ENCODE measurements at regions not wholly inside any gene's neighbourhood (a gene's known extent, or its start where the extent isn't known, plus 50 kb on each side); places are given as distances from the start of the nearest gene placed in this dataset.

DNA sequence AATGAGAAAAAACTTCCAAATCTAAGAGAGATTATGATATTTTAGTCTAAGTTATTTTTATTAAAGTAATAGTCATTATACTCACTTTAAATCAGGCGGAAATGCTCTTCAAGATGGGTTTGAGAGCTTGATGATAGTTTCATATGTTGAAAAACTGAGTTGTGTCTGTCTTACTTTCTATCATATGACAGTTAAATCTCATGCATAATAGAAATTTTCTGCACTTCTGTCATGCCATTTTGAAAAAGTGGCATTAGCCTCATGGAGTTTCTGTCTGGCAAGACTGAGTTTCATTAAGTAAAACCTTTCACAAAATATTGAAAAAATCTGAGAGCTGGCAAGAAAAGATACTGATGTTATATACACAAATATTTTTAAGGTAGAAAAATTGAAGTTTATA lies 511.8 kb downstream of the EPHA3 start:
- Histone ChIP-seq H4K91ac (replicated peaks; ENCODE audit: insufficient read length, low read length) (no peak overlapping the region), H2BK120ac (replicated peaks; ENCODE audit: low read depth, low read length) (no peak overlapping the region), H2BK15ac (ENCODE audit: low read length) (no peak overlapping the region), H3K79me1 (ENCODE audit: low read depth, low read length) (no peaks in the 10 kb centered on the region), H2AFZ (ENCODE audit: low read length) (no peak overlapping the region), H3K4me3 (ENCODE audit: extremely low read depth in 1 of 4, insufficient read depth in 2 of 4, low read depth in 3 of 4, low read length in 4 of 4) (no peak overlapping the region), H4K8ac (ENCODE audit: extremely low read depth, insufficient read depth, low read length) (no peak overlapping the region), H3K14ac (ENCODE audit: insufficient read length) (no peak overlapping the region), H4K5ac (ENCODE audit: insufficient read length, low read depth, low read length) (no peak overlapping the region), H3K9ac (replicated peaks in 1 of 4; ENCODE audit: extremely low read depth in 1 of 4, low read depth in 3 of 4, low read length in 3 of 4) (no peak overlapping the region), H3K23ac (ENCODE audit: insufficient read length) (no peak overlapping the region), H2BK20ac (ENCODE audit: low read length) (no peak overlapping the region), H3K18ac (ENCODE audit: extremely low read depth, low read length) (no peak overlapping the region), H2BK12ac (ENCODE audit: low read depth, low read length) (no peak overlapping the region), H3K79me2 (ENCODE audit: control insufficient read depth in 1 of 2, insufficient read depth in 2 of 2, low read length in 2 of 2) (no peaks in the 10 kb centered on the region), H3K4me1 (replicated peaks in 1 of 4; ENCODE audit: control insufficient read depth in 3 of 4, insufficient read depth in 4 of 4, low read length in 3 of 4) (no peaks in the 10 kb centered on the region), H3K4ac (replicated peaks; ENCODE audit: insufficient read length, low read depth, low read length) (no peak overlapping the region), H3K27ac (ENCODE audit: low read depth, low read length) (no peak overlapping the region), H3K23me2 (ENCODE audit: low read depth, low read length) (no peaks in the 10 kb centered on the region), H3K9me3 (ENCODE audit: insufficient read depth in 2 of 2, low read depth in 1 of 2, low read length in 1 of 2) (no peaks in the 10 kb centered on the region), H4K20me1 (replicated peaks in 1 of 2; ENCODE audit: control insufficient read depth in 1 of 2, insufficient read depth in 2 of 2, low read length in 2 of 2) (no peaks in the 10 kb centered on the region), H2AK5ac (ENCODE audit: low read depth, low read length) (no peak overlapping the region), H3K56ac (replicated peaks; ENCODE audit: insufficient read length, low read depth, low read length) (no peak overlapping the region), H3K27me3 (replicated peaks in 1 of 4; ENCODE audit: control insufficient read depth in 3 of 4, extremely low read depth in 1 of 4, insufficient read depth in 3 of 4, low read length in 3 of 4) (no peaks in the 10 kb centered on the region), H3K4me2 (ENCODE audit: insufficient read depth in 1 of 2, low read depth in 2 of 2, low read length in 2 of 2) (no peak overlapping the region), H3K36me3 (ENCODE audit: control insufficient read depth in 2 of 4, insufficient read depth in 4 of 4, low read length in 3 of 4) (no peaks in the 10 kb centered on the region), H2BK5ac (ENCODE audit: low read depth, low read length) (no peak overlapping the region)
- POLR2A ChIA-PET (ENCODE audit: partially characterized antibody): no interaction called here
- WGBS, 2 experiments (ENCODE audit: extremely low coverage in 1 of 2, insufficient coverage in 1 of 2, insufficient read length in 1 of 2, insufficient replicate concordance in 2 of 2, low coverage in 1 of 2, low lambda C conversion rate in 2 of 2, missing lambda C conversion rate in 1 of 2): 96% methylated on average over 1 of the region's 1 CpG; no CpG with 5 or more reads in 1 of the 2 experiments
- DNase-seq (ENCODE audit: low read depth in 1 of 2, low spot score in 2 of 2) (no peak), FAIRE-seq (no peak)
- CTCF ChIA-PET (ENCODE audit: partially characterized antibody): interaction anchor here (1.0 kb wide), 1 partner anchor 472 kb away, joined by 4 read pairs; no protein-coding TSS in a partner anchor
- TF ChIP-seq SIRT6 (IDR thresholded peaks at IDR 0.05; ENCODE audit: low read length): no peak
- no peak for TF ChIP-seq RXRA (IDR thresholded peaks at IDR 0.05; ENCODE audit: insufficient read depth, low read depth, low read length)
- TF ChIP-seq MAFK (IDR thresholded peaks at IDR 0.05; ENCODE audit: low read depth, low read length): no peak
- TF ChIP-seq YY1 (IDR thresholded peaks at IDR 0.05; ENCODE audit: low read depth, low read length): no peak
- no peak for TF ChIP-seq TBP (IDR thresholded peaks at IDR 0.05; ENCODE audit: low read depth, low read length)
- TF ChIP-seq, protein P1, sequence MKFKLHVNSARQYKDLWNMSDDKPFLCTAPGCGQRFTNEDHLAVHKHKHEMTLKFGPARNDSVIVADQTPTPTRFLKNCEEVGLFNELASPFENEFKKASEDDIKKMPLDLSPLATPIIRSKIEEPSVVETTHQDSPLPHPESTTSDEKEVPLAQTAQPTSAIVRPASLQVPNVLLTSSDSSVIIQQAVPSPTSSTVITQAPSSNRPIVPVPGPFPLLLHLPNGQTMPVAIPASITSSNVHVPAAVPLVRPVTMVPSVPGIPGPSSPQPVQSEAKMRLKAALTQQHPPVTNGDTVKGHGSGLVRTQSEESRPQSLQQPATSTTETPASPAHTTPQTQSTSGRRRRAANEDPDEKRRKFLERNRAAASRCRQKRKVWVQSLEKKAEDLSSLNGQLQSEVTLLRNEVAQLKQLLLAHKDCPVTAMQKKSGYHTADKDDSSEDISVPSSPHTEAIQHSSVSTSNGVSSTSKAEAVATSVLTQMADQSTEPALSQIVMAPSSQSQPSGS (IDR thresholded peaks at IDR 0.05; ENCODE audit: low read length): no peak
- TF ChIP-seq, protein P2, sequence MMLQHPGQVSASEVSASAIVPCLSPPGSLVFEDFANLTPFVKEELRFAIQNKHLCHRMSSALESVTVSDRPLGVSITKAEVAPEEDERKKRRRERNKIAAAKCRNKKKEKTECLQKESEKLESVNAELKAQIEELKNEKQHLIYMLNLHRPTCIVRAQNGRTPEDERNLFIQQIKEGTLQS (IDR thresholded peaks at IDR 0.05; ENCODE audit: insufficient read depth, low read depth, low read length): no peak
- no peak for TF ChIP-seq PHF8 (conservative IDR thresholded peaks at IDR 0.05; ENCODE audit: low read depth, low read length)
- TF ChIP-seq RFX5 (IDR thresholded peaks at IDR 0.05; ENCODE audit: borderline replicate concordance, low read depth, low read length): no peak

All from H1 (cell line).